Astrocyte (in vitro differentiated cells and primary cell): ENCODE measurements at regions not wholly inside any gene's neighbourhood (a gene's known extent, or its start where the extent isn't known, plus 50 kb on each side); places are given as distances from the start of the nearest gene placed in this dataset.

Experiments used
- EZH2 ChIP-seq: IDR thresholded peaks from 2 replicates; pipeline ENCODE4 v1.6.1; 2012; ENCODE audit warnings: mild to moderate bottlenecking, low read length, inconsistent platforms; ENCODE audit not compliant: insufficient read depth
- TF ChIP-seq, protein P1 (sequence below): IDR thresholded peaks from 2 replicates; pipeline ENCODE4 v1.5.1; 2011; ENCODE audit warnings: low read depth, mild to moderate bottlenecking, inconsistent platforms, low read length, moderate library complexity; ENCODE audit not compliant: insufficient read depth

DNA sequence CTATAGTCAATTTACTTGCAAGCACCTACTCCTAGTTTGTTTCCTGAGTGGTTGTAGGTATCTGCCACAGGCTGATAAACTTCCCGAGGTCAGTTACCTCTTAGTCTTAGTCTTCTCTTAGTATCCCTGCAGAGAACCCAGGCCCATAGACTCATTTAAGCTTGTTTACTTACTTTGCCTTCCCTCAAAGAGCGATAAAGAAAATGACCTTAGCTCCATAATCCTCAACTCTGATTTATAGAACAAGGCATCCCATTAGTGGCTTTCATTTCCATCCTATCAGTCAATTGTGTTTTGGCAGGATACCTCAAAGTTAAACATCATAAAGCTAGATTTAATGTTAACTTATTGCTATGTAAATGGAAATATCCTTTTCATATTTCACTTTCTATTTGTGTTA lies 119.7 kb downstream of the UCHL5 start:
- no peak for TF ChIP-seq EZH2
- TF ChIP-seq, protein P1, sequence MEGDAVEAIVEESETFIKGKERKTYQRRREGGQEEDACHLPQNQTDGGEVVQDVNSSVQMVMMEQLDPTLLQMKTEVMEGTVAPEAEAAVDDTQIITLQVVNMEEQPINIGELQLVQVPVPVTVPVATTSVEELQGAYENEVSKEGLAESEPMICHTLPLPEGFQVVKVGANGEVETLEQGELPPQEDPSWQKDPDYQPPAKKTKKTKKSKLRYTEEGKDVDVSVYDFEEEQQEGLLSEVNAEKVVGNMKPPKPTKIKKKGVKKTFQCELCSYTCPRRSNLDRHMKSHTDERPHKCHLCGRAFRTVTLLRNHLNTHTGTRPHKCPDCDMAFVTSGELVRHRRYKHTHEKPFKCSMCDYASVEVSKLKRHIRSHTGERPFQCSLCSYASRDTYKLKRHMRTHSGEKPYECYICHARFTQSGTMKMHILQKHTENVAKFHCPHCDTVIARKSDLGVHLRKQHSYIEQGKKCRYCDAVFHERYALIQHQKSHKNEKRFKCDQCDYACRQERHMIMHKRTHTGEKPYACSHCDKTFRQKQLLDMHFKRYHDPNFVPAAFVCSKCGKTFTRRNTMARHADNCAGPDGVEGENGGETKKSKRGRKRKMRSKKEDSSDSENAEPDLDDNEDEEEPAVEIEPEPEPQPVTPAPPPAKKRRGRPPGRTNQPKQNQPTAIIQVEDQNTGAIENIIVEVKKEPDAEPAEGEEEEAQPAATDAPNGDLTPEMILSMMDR: no peak
